HG02870 (cell line): ENCODE measurements at regions not wholly inside any gene's neighbourhood (a gene's known extent, or its start where the extent isn't known, plus 50 kb on each side); places are given as distances from the start of the nearest gene placed in this dataset.

Experiments used
- ATAC-seq: cut with Tn5 transposase; IDR thresholded peaks from one replicate; pipeline ENCODE4 v1.9.1; 2021; ENCODE audit warnings: mild to moderate bottlenecking, moderate library complexity; ENCODE audit not compliant: unreplicated experiment

DNA sequence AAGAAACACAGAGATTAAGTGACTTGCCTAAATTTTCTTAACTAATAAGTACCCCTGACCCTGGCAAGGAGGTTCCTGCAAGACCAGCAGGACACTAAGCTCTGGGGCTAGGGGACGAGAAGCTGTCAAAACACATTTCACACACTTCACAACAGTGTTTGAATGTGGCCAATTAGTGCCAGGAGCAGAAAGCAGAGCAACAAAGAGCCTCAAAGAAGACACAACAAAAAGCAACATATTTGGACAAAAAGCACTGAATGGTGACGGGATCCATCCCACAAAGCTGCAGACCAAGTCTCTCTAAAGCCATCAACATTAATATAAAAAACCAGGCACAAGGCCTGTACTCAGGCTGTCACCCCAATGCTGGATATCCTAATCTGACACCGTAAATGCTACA is 361.9 kb upstream of the RASGEF1B start:
- ATAC-seq = no peak

DNA sequence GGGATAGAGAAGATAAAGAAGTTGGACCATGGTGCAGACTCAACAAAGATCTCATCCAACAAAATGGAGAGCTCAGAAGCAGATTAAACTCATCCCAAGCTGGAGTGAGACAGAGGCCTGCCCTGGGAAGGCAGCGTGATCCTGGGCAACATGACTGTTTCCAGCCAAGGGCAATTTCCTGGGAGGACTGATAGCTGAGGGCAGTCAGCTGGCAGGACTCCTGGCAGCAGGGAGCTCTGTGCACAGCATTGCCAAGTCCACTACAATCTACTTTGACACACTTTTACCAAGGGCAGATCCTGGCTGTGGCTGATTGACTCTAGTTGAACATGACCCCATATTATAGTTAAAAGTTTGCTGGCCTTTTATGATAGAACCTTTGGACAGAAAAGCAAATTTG is 357.3 kb upstream of the RASGEF1B start:
- ATAC-seq = no peak

DNA sequence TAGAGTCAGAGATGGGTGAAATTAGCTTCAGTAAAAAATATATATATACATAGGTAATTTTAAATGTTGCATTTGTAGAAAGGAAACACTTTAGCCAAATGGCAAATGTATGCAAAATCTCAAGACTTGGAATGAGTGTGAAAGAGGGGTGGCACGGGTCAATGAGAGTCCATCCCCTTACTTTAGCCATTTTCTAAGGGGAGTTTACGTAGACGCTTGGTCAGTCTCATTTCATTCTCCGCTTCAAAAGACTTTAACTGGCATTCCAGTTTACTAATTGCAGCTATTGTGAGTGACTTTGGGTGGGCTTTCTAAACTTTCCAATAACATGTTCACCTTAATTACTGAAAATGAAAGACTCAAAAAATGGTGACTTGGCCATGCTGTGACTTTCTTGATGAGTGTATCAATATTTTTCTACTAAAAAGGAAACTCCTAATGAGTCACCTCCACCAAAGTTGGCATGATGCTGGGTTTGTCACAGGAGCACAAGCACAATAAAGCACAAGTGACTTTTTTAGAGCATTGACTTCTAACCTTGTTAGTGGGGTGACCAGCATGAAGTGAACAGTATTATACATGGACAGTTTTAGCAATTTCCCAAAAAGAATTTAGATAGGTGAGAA is 356.0 kb upstream of the RASGEF1B start:
- ATAC-seq = peak; percentile 91

DNA sequence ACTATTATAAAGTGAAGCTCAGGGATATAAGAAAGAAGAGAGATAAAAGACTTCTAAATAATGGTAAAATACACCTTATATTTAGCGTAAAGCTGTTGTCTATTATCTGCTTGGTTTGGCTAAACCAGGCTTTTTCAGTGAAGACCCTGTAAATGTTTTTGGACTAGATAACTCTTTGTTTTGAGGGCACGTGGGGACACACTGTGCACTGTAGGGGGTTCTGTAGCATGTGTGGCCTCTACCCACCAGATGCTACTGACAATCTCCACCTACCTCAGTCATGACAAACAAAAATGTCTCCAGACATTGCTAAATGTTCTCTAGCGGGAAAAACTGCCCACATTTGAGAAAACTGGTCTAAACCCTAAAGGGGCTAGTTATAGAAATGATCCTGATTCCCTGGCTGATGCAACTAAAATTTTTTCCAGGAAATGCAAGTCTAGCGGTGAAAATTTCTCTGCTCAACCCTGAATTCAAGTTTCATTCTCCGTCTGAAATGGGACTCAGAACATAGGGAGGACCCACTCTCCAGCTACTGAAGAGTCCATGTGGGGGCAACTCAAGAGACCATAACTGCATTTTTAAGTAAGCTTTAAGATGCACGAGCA is 355.2 kb upstream of the RASGEF1B start:
- no peak for ATAC-seq

DNA sequence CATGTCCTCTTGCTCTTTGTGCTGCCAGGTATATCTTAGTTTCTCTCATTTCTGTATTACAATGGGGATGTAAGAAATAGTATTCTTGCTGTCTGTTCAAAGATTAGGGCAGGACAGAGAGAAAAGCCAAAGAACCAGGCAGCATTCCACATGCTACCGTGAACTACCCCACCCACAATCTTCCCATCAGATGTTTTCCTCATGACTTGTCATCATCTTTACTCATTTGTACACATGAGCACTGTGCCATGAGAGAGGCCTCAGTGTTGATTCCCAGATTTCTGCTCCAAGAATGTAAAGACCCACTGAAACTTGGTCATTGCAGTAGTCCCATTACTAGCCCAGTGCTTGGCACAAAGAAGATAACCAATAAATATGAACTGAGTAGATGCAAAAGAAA is 354.6 kb upstream of the RASGEF1B start:
- no peak for ATAC-seq

DNA sequence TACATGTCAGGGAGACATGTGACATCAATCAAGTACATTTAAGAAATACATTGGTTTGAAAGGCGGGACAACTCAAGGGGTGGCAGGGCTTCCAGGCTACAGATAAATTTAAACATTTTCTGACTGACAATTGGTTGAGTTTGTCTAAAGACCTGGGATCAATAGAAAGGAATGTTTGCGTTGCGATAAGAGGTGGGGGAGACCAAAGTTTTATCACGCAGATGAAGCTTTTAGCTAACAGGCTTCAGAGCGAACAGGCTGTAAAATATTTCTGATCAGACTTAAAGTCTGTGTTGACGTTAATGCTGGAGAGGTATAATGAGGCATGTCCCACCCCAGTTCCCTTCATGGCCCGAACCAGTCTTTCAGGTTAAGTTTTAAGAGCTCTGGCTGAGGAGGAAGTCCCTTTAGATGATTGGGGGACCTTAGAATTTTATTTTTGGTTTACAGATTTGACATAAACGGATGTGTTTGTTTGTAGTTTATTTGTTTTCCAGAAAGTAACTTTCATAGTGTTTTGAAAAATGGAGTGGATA is 346.7 kb upstream of the RASGEF1B start:
- ATAC-seq = no peak

DNA sequence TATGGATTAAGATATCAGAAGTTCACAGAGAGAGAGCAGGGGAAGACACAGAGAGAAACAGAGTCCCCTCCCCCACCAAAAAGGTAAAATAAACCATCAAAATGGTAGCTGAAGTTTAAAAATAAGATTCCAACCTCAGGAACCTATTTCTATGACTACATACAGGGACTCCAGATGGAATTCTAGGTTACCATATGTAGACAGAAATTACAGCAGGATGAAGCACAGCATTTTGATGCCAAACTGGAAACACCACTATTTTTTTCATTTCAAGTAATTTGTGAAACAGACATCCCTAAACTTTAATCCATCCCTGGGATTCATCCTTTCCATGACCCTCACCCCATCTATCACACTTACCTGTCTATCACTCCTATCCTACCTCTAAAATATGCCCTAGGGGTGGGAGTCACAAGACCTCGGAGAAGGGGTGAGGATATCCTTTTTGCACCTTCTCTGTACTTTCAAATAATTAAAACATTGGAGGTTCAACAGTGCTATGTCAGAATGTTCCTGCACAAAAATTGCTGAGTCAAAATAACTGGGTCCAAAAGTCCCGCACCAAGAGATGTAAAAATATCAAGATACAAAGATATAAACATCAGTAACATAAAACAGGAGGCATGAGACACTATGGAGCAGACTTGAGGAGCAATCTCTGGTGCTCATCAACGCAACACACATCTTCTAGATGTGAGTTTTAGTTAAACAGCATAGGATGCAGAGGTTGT is 344.5 kb upstream of the RASGEF1B start:
- no peak for ATAC-seq

DNA sequence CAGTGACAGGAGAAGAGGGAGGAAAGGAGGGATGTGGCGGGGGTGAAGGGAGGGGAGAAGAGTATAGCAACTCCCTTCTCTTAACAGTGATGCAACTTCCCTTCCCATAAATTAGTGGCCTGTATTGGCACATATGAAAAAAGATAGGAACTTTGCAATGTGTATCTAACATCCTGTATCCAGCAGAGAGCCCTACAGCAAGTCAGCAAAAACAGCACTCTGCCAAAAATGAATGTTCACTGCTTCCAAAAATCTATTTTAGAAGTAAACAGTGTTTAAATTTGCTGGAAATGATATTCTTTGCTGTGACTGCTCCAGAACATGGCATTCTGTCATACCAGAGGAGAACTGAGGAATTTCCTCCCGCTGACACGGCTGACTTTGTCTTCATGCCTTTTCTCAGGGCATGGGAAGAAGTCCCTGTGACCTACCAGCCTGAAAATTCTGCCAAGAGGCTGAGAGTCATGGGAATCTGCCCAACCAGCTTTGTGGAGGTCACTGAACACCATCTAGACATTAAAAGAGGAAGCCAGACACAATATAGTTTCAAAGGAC is 343.4 kb upstream of the RASGEF1B start:
- no peak for ATAC-seq

DNA sequence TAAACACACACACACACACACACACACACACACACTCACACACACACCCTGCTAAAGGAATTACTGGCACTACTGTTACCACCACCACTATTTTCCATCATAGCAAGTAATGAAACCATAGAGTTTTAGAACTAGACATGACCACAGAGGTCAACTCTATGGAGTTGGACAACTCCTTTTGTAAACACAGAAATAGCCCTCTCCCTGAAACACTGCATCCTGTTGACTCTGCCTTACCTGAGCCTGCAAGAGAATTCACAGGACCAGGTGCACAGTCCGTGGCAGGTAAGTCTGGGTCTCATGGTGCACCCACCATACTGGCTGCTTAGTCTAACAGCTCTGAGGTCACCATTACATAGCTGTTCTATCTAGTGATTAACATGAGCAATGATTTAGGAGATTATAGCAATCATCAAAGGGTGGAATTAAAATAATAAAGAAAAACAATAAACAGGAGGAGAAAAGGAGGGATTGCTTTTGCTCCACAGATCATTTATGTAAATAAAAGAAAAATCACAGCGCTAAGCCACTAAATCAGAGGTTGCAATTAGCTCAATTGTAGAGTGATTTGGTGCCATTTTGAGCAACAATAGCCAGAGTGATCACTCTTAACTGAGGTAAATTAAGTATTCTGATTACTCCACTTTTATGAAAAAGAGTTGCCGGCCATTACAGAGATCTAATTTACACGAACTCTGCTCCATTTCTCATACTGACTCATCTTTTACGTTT is 340.0 kb upstream of the RASGEF1B start:
- no peak for ATAC-seq

DNA sequence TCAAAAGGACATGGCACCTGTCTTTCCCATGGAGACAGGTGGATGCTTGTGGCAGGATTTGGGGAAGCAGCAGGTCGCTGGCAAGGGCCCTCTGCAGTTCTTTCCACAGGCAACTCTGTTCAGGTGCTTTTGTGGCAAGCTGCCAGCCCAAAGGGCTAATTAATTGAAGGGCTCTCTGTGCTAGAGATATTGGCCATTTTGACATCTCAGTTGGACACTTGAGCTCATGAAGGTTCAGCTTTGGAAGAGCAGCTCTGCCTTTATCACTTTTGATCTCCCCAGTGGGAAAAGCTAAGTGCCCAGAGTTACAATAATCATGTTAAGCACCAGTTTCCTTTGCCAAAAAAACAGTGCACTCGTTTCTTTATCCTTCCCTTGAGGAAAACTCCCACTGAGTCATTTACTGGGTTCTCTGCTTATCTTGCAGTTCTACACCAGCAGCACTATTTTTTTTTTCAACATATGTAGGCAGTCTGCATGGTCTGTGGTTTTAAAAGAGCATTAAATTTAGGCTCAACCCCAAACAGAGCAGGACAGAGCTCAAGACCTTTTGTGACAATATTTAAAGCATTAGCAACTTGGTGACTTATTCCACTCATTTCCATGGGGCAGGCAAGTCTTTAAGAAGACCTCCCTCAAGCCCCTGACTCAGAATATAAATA is 336.4 kb upstream of the RASGEF1B start:
- ATAC-seq = no peak

DNA sequence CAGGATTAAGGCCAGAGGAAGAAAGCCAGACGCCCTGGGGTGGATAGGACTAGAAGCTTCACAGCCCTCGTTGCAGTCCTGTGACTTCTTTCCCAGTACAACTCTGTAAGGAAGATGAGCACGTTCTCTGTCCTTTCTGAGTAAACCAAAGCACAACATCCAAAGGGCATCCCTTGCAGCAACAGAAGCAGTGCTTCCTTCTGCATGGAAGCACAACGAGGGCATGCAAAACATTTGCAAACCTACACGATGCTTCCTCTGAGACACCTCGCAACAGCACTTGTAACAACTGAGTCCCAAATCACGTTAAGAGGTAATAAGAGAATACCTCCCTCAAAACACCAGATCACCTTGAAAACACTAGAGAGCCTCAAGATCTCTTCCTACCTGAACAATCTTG is 335.7 kb upstream of the RASGEF1B start:
- ATAC-seq = no peak

DNA sequence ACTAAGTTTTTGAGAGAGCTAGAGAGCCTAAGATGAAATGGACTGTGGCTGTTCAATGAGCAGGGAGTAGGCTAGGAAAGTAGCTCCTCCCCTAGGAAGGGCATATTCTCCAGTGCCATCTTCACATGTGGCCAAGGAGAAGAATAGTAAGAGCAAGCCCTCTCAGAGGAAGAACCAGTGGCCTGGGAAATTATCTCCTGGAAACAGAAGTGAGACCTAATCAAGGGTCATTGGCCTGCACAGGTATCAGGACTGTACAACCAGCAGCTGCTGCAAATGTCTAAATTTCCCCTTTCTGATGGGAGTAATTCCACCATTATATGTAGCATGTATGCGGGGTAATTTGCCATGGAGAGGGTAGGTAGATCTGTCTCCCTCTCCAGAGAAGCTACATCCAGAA is 334.8 kb upstream of the RASGEF1B start:
- no peak for ATAC-seq

DNA sequence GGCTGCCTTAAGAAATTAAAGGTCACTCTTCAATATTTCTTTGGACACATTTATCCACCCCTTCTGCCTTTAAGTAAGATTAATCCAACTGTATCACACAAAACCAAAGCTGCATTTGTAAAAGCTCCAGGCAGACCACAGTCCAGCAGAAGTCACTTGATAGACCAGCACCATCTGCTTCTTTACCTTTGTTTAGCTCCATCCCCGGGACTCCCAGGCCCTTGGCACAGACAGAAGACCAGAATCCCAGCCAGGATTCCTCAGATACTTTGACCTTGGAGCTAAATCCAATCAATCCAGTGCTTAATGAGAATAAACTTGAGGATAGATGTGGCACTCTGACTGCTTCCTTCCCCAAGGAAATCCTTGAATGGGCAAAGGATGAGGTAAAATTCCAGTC is 333.1 kb upstream of the RASGEF1B start:
- no peak for ATAC-seq

DNA sequence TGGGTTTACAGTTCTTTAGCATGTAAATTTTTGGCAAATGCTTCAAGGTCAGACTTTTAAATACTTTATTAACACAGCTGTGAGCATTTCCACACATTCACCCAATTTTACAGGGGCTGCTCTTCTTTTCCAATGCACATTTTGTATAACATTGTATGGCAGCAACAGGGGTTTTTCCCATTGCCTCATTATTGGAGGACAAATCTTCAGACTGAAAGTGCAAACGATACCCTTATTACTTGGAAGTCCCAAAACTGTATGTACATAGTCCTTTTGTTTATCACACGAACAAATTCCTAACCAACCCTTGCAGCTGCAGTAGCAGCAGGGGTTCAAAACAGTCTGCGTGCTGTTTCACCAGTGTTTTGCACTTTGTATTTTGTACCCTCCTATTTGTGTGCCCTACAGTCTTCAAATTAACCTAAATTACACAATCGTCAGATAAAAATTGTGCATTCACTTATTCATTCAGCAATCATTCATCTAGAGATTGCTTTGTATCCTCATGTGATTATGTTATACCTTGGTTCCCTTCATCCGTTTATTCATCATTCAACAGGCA is 330.7 kb upstream of the RASGEF1B start:
- no peak for ATAC-seq

DNA sequence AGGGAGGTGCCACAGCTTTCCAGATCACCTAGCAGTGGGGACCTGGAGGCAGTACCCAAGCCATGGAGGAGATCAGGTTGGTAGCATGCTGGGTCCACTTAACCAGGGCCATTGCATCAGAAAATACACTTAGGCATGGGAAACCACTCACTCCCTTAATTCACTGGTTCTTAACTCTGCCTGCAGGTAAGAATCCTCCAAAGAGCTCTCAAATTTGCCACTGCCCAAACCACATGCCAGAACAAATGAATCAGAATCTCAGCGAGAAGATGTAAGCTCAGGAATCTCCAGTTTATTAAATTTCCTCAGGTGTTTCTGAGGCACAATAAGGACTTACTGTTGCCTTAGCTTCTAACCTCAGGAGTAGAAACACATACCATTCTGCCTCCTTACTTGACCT is 327.7 kb upstream of the RASGEF1B start:
- ATAC-seq = no peak

DNA sequence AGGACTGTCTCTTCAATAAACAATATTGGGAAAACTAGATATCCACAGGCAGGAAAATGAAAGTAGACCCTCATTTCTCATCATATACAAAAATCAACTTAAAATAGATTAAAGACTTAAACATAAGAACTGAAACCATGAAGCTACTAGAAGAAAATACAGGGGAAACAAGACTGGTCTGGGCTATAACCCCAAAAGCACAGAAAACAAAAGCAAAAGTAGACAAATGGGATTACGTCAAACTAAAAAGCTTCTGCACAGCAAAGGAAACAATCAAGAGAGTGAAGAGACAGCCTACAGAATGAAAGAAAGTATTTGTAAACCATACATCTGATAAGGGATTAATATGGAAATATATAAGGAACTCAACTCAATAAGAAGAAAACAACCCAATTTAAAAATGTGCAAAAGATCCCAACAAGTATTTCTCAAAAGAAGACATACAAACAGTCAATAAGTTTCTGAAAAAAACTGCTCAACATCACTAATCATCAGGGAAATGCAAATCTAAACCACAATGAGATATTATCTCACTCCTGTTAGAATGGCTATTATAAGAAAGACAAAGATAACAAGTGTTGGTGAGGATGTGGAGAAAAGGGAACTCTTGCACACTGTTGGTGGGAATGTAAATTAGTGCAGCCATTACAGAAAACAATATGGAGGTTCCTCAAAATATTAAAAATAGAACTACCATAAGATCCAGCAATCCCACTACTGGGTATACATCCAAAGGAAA is 325.3 kb upstream of the RASGEF1B start:
- ATAC-seq = no peak

DNA sequence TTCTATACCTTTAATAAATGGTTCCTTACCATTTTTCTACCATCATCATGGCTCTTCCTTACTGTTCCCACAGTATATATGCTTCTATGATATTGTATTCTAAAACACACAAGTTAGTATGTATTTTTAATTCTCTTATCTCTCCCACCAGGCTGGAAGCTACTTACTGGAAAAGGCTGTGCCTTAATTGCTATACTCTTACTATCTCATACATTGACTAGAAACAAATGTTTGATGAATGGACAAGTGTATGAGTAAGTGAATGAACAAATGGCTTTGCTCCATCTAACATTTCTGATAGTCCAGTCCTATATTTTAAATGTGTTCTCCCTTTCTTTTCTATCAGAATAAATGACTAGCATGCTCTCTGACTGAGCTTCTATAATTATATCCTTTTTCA is 320.8 kb upstream of the RASGEF1B start:
- ATAC-seq = no peak

DNA sequence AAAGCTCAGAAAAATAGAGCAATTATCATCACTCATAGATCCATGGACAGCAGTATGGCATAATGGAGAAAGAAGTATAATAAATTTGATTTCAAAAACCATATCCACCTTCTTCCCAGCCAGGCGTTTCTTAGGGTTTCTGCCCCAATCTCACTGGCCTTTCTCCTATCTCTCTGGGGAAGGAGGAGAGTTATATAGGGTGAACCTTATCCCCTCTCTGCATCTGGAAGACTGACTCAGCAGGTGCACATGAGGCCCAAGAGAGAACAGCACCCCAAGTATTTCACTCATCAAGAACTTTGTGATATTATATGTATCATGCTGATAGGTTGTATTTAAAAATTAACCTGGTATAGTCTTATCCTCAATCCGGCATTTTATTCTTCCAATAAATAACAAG is 318.8 kb upstream of the RASGEF1B start:
- no peak for ATAC-seq

DNA sequence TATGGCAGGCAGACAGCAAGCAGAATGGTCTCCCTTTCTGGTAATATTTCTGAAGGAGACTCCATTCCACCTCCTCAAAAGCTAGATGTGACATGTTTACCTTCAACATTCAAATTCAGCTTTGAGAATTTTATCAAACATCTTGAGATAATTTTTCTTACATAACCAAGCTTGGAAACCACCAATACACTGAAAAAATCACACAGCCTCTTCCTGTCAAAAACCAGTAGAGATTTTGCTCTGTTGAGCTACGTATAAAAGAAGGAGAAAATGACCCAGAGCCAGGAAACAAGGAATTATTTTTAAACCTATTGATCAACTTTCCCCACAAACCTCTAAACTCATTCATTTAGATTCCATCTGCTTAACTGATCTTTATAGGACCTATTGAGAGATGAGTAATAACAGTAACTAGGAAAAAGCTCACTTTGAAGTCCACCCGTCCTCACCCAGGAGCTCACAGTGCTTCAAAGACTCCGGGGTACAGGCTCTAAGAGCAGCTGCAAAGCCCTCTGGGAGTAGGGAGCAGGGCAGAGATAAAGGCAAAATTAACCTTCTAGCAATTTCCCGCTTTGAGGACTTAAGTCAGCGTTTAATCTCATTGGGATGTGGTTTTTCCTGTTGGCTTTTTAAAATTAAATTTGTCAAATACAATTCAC is 318.2 kb upstream of the RASGEF1B start:
- no peak for ATAC-seq
